OCI-LY1 (cell line): ENCODE measurements at regions not wholly inside any gene's neighbourhood (a gene's known extent, or its start where the extent isn't known, plus 50 kb on each side); places are given as distances from the start of the nearest gene placed in this dataset.

ENCODE experiments used
- CTCF ChIP-seq: fragments of 200-600 bp; sonication (generic), shearing (Covaris generic); IDR thresholded peaks from 2 replicates; pipeline ENCODE4 v1.5.1; 2017; ENCODE audit warnings: mild to moderate bottlenecking, antibody characterized with exemption, low read length, moderate library complexity, mixed read lengths
- EZH2 ChIP-seq: fragments of 200-600 bp; sonication (generic), shearing (Covaris generic); IDR thresholded peaks from 2 replicates; pipeline ENCODE4 v1.8.0; 2017; ENCODE audit warnings: borderline replicate concordance, mixed run types, mild to moderate bottlenecking, antibody characterized with exemption, low read length, moderate library complexity, mixed read lengths

GRCh38 chr6:142648036-142648451 is 296.9 kb downstream of the HIVEP2 start:
- TF ChIP-seq CTCF (no peak), EZH2 (no peak)
